ENCODE measurements at regions not wholly inside any gene's neighbourhood (a gene's known extent, or its start where the extent isn't known, plus 50 kb on each side); places are given as distances from the start of the nearest gene placed in this dataset.
"Not testable (repeated sequence)": the region's sequence is repeated elsewhere in the genome, so short reads cannot be mapped to it uniquely, and the experiment has no call there.

DNA sequence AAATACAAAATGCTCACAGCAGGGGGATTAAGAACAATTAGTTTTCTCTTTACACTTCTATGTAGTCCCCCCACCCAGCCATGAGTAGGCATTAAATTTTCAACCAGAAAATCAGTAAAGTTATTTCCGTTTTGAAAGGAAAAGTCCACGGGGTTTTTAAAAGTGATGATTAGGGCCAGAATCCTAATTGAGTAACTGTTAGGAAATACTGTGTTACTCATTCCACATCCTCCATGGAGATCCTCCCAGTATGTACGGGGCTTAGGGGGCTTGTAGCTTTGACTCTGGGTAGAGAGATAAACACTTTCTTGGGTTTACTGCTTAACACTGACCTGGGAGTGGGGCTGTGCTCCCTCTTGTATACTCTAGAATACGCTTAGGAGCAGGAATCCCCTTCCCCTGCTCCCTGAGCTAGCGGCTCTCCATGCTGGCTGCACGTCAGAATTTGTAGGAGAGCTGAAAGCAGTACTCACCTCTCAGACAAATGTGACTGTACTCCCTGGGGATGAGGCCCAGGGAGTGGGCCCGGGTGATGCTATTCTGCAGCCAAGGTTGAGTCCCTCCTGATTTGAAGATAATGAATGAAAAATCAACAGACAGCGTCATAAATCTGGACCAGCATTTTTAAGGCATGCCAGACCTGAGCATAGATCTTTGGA lies 100.5 kb downstream of the SLC4A3 start:
- DNase-seq (ENCODE audit: low spot score): no peak

- no peak for DNase-seq (ENCODE audit: low spot score)
These were observed 101.6 kb downstream of the SLC4A3 start for GRCh38 chr2:219728991-219729487.

DNA sequence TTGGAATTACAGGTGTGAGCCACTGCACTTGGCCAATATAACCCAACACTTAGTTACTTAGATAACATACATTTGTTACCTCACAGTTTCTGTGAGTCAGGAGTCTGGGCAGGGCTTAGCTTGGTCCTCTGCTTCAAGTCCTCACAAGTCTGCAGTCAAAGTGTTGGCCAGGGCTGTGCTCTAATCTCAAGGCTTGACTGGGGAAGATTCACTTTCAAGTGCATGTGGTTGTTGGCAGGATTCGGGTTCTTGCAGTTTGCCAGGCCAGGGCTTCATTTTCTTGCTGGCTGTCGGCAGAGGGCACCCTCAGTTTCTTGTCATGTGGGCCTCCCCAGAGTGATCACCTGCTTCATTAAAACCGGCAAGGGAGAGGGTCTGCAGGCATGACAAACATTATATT lies 103.7 kb downstream of the SLC4A3 start:
- no peak for DNase-seq (ENCODE audit: low spot score)

DNA sequence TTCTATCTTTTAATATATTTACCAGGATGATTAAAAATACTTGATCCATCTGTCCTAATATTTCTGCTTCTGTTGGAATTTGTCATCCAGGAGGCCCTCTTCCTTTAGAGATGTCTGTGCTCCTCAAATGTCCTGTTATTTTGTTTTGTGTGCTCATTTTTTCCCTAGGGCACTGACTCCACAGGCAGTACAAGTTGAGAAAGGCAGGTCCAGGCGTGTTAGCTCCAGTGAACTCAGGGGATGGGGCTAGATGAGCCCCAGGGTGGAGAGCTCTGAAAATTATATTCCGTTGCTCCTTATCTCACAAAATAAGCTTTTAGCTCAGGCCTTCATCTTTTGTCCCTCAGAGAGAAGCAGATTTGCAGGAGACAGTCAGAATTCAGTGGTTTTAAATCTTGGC lies 105.7 kb downstream of the SLC4A3 start:
- DNase-seq (ENCODE audit: low spot score): no peak

DNA sequence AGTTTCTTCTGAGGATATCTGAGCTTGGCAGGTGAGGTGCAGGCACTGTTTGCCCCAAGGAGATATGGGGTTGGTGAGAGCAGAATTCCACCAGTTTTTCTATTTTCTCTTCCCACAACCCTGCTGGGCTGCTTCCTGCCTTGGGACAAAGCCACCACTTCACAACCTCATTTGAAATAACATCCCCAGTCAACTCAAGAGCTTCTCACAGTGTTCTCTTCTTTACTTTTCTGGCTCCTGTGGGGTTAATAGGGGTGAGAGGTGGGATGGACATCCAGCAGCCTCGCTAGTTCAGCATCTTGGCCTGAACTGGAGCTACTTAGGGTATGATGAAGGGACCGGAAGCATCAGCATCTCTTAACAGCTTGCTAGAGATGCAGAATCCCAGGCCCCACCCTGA lies 106.3 kb downstream of the SLC4A3 start:
- DNase-seq (ENCODE audit: low spot score): no peak

GRCh38 chr2:219736209-219736608 lies 108.8 kb downstream of the SLC4A3 start:
- DNase-seq (ENCODE audit: low spot score): peak; percentile 88

GRCh38 chr2:219737270-219737691 lies 109.9 kb downstream of the SLC4A3 start:
- no peak for DNase-seq (ENCODE audit: low spot score)

GRCh38 chr2:219739066-219739465 lies 111.6 kb downstream of the SLC4A3 start:
- DNase-seq (ENCODE audit: low spot score): no peak

DNA sequence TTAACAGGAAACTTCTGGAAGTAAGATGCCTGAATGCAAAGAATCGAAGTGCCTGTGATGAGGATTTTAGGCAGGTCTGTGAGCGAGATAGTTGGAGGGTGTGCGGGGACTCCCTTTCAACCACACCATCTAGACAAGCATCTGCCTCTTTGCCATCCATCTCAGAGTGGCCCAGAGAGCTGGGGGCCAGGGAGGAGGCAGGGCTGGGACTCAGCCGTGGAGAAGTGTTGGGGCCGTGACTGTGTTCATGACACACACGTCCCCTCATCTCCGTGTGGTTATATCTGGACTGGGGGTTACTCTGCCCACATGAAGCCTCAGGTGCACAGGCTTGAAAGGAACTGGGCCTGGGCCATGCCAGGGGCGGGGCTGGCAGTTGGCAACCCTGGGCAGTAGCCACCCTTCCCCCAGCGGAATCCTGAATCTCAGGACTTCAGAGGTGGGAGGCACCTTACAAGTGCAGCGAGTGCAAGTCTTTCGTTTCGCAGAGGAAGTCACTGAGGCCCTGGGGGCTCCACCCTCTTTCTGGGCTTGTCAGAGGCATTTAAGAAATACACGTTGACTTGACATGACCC lies 112.5 kb downstream of the SLC4A3 start:
- DNase-seq (ENCODE audit: low spot score): no peak

GRCh38 chr2:219743548-219743947 lies 116.1 kb downstream of the SLC4A3 start:
- no peak for DNase-seq (ENCODE audit: low spot score)

DNA sequence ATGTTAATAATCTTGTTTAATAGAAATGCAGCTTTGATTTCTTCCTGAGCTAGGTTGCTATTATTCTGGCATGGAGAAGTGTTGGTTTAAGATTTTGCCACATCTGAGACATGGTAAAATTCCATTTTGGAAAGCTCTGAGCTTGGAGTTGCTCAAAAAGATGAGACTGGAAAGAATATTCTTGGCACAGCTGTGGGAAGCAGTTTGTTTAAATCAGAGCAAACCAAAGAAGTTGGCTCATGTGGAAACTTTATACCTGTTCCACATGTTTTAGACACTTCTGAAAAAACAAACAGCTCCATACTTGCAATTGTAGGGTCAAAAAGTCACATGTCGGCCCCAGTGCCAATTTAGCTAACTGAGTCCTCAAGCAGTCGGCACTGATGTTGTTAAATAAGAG lies 116.6 kb downstream of the SLC4A3 start:
- DNase-seq (ENCODE audit: low spot score): no peak

DNA sequence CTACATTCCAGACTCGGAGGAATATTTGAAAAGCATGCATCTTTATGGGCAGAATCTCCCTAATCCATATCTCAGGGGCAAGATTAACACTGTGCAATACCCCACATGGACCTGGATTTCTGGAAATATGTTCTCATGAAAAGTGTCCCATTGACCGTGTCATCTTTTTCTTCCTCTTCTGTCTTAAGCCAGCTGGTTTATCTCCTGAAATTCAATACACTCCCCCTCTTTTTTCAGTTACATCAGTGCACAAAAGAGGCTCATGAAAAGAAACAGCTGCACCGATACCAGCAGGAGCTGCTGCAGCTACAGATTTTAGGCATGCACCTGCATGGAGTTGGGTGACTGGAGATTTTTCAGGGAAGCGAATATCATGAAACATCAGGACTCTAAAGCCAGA lies 117.2 kb downstream of the SLC4A3 start:
- no peak for DNase-seq (ENCODE audit: low spot score)

DNA sequence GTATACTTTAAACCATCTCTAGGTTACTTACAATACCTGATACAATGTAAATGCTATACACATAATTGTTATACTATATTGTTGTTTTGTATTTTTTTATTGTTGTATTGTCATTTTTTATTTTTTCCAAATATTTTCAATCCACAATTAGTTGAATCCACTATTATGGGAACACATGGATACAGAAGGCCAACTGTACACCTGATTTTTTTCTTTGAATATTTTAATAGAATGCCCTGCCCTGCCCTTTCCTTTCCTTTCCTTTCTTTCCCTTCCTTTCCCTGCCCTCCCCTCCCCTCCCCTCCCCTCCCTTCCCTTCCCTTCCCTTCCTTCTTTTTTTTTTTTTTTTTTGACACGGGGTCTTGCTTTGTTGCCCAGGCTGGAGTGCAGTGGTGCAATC lies 120.2 kb downstream of the SLC4A3 start:
- DNase-seq (ENCODE audit: low spot score): no peak

DNA sequence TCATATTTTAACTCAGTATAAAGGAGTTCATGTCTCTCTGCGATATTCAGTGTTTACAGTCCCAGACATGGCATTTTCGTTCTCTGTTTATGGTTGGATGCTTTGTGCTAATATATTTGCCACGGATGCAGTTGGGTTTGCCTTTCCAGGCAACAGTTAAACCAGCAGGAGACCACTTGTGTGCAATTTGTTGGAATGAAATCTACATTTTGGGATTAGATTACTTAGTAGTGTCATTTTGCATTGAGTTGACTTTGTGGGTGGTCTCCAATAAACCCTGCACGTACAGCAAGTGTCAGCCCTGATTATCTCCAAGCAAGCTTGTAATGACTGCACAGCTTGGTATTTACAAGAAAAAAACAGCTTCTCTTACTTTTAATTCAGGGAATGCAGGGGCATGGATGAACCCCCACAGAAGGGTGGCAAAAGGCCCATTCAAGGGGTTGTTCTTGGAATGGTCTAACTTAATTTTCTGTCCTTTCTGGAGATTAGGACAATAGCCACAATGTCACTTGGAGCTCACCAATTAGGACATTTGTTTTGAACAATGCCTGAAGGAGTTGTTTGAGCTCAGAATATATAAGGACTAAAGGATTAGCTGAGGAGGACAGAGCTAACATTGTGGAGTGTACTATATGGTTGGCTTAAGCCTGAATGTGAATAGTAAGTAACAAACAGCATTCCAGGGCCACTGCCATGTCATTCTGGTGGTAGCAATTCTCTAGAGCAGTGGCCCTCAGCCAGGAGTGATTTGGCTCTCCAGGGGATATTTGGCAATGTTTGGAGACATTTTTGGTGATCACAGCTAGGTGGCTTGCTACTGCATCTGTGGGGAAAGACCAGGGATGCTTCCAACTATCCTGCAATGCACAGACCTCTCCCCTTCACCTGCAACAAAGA lies 121.5 kb downstream of the SLC4A3 start:
- DNase-seq (ENCODE audit: low spot score): no peak

GRCh38 chr2:219751121-219751520 lies 123.7 kb downstream of the SLC4A3 start:
- not testable (repeated sequence) for DNase-seq (ENCODE audit: low spot score)

DNA sequence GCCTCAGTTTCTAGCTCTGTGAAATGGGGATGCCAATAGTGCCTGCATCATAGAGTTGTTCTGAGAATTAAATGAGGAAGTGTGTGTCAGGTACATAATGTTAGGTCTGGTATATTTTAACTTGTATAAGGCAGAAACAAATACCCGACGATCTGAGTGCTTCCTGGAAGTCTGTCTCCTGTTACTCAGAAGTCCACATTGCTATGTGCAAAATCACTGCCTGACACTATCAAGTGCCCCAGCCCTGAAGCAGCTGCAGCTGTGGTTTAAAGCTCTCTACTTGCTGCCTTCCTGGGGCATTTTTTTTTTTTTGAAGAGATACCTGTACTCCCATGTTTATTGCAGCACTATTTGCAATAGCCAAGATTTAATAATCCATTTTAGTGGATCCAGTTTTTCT lies 125.3 kb downstream of the SLC4A3 start:
- no peak for DNase-seq (ENCODE audit: low spot score)

GRCh38 chr2:219758907-219759680 lies 131.7 kb downstream of the SLC4A3 start:
- DNase-seq (ENCODE audit: low spot score): no peak

- DNase-seq (ENCODE audit: low spot score): no peak
These were observed 132.4 kb downstream of the SLC4A3 start for GRCh38 chr2:219759801-219760200.

GRCh38 chr2:219765231-219765911 lies 137.9 kb downstream of the SLC4A3 start:
- no peak for DNase-seq (ENCODE audit: low spot score)

DNA sequence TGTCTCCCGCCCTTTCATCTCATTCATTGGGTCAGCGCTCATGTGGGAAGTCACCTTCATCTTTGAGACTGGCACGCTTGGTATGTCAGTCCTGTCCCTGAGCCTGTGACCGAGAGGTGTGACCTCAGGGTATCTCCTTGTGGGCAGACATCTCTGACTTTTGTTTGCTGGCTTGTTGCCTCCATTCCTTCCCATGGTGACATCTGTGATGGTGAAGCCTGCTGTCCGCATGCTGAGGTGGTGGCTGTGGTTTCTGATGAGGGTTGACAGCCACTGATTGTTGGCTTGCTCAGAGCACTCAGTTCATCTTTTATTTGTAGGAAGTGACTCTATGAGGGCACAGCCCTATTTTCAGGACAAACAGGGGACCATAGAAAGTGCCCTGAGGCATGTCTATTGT lies 139.2 kb downstream of the SLC4A3 start:
- DNase-seq (ENCODE audit: low spot score): no peak

- DNase-seq (ENCODE audit: low spot score): no peak
These were observed 141.9 kb downstream of the SLC4A3 start for GRCh38 chr2:219769090-219769910.

Measured in COLO829 (cell line).